SKM-1 treated with dmso at 0.1 percent for 144 hours (cell line): ENCODE measurements at regions not wholly inside any gene's neighbourhood (a gene's known extent, or its start where the extent isn't known, plus 50 kb on each side); places are given as distances from the start of the nearest gene placed in this dataset.
"Not testable (repeated sequence)": the region's sequence is repeated elsewhere in the genome, so short reads cannot be mapped to it uniquely, and the experiment has no call there.

Source experiments
- DNase-seq: peaks from one replicate; lab custom pipeline; 2025; ENCODE audit not compliant: unreplicated experiment; lab: John Stamatoyannopoulos, UW

DNA sequence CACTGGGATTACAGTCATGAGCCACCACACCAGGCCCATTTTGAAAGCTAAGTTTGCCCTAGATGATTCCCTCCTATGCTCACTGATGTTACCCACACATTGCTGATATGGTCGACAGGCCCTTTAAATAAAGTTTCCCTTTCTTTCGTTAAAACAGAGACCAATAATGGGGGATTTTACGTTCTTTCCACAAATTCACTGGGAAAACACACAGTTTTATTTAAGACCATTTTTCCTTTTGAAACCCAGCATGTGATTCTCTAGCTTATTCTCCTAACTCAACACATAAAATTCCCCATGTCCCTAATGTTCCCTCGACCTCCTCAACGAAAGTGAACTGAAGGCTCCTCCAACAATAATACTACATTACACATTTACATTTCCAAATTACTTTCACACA, 223.2 kb downstream of the ANAPC1 start:
- no peak for DNase-seq

DNA sequence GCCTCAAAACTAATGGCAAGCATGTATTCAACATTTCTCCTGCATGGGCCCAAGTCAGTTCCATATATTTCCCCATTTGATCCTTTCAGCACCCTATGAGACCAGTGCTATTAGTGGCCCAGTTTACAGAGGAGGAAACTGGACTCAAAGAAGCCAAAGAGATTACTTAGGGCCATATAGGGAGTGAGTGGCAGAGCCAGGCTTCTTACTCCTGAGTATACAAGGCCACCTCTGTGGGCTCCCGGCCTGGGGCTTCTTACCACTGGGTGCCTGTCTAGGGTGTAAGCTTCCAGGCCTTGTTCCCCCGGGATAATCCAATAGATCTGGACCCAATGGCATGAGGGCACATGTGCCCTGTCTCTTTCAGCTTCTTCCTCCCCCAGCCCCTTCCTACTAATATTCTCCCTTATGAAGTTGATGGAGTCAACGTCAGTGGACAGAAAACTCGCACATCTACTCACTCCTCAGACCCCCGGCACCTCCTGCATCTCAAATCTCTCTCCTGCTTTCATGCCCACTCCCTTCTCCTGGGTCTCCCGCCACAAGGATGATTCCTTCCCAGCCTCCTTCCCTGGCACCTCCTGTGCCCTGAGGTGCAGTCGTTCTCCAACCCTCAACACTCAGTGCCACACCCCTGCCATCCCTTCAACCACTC, 222.6 kb downstream of the ANAPC1 start:
- no peak for DNase-seq

DNA sequence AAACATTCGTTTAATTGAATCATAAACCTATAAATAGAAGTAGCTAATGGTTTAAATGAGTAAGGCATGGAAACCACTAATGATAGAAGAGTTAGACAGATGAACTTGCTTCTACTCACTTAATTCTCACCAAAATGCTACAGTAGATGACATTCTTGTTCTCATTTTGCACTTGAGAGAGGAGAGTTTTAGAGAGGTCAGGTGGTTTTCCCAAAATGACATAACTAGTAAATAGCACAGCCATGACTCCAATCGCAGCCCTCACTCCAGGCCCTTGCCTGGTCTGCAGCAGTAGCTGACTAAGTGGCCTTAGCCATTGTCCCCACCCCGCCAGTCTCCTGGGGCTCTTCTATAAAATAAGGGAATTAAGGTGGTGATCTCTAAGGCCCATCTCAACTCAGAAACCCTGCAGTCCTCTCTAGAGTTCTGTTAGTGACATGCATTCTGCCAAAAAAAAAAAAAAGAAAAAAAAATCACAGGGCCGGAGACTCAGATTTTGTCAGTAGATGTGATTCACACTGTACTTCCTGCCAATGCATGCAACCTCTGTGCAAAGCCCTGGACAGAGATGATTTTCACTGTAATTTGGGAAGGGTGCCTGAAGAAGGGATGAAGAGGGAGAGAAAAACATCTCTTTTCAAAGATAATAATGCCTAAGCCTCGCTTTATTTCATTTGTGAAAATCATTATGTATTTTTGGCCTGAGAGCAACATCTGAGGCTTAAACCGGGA, 221.8 kb downstream of the ANAPC1 start:
- DNase-seq, result no peak

DNA sequence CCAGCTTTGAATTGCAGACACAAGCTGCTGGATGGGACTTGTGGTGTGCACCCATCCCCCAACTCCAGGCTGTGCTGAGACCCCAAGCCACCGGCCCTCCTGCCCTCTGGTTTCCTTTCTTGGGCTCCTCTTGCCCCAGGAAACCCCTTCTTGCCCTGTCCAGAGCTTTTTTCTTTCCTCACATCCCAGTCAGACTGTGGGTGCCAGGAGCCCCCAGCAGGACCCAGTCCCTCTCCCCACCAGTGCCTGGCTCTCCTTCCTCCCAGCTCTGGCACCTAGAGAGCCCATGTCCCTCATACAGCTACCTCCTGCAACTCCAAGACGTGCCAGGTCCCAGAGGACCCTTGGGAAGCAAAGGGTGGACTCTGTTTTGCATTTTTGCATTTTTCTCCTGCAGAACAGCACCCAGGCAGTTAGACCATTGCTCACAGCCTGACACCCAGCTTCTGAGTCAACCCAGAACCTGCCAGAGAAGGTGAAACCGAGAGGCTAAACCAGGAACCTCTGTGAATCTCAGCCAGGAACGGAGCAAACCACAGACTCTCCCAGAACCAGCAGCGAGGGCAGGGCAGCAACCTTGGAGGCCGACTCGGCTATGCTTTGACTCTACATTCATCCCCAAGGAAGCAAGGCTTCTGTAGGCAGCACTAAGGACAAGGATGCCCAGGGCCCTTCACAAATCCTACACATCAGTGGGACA, 221.1 kb downstream of the ANAPC1 start:
- DNase-seq, result no peak

DNA sequence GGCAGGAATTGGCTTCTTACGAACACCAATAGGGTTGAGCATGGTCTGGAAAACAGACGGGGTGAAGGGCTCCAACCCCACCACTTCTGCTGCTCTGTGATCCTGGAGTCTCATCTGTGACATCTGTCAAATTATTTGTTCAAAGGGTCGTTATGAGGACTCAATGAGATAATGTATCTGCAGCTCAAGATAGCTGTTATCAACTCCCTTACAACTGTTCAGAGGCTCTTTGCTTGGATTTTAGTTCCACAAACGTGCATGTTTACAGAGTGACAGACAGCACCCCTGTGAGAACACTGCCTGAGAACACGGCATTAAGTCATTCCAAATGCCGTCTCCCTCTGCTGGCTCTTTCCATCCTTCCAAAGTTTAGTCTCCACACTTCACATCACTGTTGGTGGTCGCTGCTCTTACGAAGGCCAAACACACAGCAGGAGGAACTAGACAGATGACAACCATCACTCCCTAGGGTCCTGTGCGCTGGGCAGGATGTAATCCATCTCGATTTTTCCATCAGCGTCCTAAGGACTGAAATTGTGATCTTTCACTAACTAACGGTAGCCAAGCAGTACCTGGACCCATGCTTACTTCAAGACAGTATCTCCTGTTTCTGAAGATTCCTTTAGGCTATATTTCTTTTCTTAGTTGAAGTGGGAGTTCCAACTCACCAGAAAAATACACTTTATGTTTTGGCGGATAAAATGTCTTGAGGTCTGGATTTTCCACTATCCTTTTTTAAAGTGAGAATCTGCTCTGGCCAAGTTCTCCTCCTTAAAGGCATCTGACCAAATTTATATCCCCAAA, 220.3 kb downstream of the ANAPC1 start:
- no peak for DNase-seq

DNA sequence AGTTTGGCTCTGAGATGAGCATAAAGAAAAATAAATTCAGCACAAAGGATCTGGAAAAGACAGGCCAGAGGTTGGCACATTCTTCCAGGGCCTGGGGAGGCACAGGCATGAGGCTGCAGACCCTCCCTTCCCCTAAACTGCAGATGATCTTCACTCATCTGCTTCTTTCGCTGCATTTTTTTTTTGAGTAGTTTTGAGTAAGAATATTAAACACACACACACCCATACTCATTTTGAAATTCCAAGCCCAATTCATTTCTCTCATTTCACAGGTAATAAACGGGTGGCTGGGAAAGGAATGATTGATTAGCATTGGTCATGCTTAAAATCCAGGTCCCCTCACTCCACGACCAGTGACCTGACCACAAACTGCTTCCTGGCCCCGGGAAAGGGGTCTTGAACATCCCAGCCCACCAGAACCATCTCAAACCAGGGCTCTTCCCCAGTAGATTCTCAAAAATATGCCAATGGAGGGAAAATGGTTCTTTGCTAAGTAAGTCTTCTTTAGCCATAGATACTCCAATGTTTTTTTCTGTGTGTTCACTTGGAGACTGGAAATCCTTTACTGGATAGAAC, 219.6 kb downstream of the ANAPC1 start:
- DNase-seq, result no peak

DNA sequence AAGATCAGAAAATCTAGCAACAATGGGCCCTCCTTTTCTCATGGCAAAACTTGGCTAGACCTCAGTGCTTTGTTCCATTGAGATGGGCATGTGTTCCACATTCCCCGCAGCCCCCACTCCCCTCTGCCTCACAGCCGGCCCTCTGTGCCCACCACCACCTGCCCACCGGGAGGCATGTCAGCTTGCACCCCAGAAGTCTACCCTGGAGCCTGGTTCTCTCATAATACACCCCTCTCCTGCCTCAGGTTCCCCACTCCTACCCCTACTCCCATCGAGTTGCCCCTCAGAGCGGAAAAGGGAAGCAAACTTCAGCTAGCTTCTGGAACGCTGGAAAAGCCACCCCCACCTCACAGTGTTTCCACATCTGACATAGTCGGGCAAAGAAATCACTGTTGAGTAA, 219.0 kb downstream of the ANAPC1 start:
- DNase-seq, result no peak

DNA sequence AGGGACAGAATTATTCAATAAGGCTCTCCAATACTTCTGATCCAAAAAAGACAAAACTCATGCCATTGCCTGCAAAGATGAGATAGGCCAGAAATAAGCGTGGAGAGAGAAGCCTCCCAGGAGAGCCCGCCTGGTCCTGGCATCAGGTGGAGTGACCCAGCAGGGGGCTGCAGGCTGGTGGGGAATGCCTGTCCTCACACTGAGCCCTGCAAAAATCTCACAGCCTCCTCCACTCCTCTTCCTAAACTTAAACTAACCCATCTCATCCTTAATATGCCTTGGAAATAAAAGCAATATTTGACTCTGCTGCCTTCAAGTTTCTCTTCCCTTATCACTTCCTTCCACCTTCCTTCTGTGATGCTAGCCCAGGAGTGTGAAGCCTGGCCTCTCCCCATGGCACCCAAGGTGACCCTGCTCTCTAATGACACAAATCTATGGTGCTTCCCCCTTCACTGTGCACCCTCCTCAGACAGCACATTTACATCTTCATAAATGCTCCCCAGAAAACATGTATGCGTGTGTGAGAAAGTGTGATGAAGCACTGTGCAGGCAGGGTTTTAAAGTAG, 218.4 kb downstream of the ANAPC1 start:
- DNase-seq, result peak; percentile 15

DNA sequence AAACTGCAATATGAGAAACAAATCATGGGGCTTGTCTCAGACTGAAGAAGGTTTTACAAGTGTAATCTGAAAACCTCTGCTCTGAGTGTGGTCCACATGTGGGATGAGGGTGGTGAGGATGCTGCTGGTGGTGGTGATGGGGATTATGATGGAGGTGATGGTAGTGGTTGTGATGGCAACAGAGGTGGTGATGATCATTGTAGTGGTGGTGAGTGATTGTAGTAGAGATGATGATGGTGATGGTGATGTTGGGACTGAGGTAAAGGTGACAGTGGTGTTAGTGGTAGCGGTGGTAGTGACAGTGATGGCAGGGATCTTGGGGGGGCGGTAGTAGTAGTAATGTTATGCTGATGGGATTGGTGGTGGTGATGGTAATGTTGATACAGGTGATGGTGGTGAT, 217.8 kb downstream of the ANAPC1 start:
- DNase-seq, result no peak

DNA sequence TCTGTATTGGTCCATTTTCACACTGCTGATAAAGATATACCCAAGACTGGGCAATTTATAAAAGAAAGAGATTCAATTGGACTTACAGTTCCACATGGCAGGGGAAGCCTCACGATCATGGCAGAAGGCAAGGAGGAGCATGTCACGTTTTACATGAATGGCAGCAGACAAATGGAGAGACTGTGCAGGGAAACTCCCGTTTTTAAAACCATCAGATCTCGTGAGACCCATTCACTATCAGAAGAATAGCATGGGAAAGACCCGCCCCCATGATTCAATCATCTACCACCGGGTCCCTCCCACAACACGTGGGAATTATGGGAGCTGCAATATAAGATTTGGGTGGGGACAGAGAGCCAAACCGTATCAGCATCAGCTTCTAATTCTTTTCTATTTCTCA, 217.0 kb downstream of the ANAPC1 start:
- no peak for DNase-seq

DNA sequence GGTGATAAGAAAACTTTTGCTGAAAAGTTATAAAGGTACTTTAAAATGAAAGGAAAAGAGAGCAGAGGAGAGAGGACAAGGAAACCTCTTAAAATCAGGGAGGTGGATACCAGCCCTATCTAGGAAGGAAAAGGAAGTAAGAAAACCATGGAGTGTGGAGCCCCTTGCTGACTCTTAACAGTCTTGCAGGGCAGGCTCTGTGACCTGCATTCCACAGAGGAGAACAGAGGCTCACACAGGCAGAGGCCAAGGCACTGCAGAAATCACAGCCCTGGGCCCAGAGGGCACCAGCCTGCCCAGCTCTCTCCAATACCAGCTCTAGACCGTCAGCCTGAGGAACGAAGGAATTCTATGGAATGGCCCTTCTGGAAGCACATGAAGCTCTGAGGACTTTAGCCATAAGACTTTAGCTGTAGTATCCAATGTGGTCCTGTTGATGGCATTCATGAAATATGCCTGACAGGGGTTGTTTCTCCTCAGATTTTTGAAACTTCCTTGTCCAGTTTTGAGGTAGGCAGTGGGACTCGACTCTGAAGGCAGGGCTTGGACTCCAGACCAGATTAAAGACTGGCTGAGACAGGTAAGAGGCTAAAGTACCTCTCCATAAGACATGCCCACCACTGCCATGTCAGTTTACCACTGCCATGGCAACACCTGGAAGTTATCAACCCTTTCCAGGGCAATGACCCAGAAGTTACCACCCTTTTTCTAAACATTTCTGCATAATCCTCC, 216.3 kb downstream of the ANAPC1 start:
- peak; percentile 50 for DNase-seq

DNA sequence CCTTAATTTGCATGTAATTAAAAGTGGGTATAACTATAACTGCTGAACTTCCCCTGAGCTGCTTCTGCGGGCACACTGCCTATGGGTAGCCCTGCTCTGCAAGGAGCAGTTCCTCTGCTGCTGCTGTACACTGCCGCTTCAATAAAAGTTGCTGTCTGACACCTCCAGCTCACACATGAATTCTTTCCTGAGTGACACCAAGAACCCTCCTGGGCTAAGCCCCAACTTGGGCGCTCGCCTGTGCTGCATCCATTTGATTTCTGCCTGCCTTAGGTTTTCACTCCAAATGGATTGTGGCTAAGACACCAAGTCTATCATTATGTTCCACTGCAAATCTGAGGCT, 215.7 kb downstream of the ANAPC1 start:
- DNase-seq, result no peak

DNA sequence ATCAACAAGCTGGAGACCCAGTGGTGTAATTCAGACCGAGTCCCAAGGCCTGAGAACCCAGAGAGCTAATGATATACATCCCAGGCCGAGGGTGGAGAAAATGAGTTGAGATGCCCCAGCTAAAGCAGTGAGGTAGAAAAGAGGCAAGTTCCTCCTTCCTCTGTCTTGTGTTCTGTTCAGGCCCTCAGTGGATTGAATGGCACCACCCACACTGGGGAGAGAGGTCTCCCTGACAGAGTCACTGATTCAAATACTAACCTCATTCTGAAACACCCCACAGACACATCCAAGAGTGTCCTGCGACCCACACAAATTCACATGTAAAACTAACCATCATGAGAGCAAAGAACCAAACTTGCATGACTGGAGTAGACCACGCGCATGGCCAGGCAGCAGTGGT, 215.3 kb downstream of the ANAPC1 start:
- DNase-seq, result no peak

DNA sequence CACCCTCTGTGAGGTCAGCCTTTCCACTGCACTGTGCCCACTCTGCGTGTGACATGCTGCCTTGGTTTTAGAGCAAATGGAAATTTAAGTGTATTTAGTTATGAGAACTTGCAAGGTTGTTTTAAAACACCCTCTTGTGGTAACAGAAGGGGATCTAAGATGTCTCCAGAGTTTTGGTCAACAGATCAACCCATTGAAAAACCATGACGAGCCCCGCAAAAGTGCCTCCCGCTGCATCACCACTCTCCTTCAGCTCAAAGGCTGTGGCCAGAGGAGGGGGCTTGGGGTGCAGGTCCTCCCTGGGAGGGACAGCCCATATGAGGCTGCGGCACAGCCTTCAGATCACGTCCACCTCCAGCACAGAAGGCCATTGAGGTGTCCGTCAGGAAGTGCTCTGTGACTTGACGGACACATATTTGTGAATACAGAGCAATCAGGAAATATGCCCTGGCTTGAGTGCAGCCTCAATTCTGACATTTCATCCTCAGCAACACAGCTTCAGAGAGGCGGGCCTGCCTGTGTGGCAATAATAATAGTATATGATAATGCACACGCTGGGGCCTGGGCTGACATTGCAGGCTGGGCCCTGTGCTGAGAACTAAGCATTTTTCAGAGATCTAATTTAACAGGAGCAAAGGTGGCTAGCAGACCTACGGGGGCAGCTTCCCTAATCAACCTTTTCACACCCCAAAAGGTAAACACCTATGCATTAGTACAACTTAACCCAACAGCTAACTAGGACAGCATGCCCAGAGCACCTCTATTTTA, 213.9 kb downstream of the ANAPC1 start:
- DNase-seq, result no peak

DNA sequence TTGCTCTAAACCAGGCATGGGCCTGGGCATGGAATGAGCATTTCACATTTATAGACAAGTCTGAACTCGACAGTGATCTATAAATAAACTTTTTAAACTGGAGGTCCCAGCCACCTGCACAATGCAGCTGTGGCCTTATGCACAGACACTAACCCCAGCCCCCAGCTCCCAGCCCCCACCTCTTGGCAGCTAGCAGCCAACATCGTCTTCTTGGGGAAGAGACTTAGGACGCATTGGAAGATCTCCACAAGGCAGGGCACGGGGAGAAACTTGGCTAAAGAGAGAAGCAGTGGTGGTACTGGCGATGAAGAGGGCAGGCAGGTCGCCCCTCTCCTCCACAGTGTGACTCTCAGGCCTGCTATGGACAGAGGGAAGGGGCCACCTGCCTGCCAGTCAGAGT, 213.2 kb downstream of the ANAPC1 start:
- no peak for DNase-seq

DNA sequence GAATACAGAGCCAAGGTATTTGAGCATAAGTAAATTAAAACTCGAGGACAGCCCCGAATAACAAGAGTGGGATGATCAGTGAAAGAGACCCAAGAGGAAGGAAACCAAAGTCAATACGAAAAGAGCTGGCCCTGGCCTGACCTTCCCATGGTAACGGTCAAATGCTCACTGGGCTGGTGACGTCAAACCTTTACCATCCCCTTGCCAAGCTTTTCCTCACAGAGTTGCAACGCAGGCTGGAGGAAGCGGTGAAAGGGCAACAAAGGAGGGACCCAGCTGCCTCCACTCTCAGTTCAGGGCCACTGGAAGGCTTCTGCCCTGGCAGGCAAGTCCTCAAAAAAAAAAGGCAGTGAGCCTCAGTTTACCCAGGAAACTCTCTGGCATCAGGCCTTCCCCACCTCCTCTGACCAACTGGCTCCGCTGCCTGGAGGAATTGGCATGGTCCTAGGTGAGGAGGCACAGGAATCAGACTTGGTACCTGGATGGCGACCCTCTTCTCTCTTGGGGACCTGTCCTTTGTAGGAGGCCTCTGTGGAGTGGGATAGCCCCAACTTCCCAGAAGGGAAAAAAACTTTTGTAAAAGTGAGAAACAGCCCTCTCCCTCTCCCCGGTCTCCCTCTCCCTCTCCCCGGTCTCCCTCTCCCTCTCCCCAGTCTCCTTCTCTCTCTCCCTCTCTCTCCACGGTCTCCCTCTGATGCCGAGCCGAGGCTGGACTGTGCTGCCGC, 212.4 kb downstream of the ANAPC1 start:
- DNase-seq, result peak; percentile 91

DNA sequence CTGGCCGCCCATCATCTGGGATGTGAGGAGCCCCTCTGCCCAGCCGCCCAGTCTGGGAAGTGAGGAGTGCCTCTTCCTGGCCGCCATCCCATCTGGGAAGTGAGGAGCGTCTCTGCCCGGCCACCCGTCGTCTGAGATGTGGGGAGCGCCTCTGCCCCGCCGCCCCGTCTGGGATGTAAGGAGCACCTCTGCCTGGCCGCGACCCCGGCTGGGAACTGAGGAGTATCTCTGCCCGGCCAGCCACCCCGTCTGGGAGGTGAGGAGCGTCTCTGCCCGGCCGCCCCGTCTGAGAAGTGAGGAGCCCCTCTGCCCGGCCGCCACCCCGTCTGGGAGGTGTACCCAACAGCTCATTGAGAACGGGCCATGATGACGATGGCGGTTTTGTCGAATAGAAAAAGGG, 211.4 kb downstream of the ANAPC1 start:
- not testable (repeated sequence) for DNase-seq

DNA sequence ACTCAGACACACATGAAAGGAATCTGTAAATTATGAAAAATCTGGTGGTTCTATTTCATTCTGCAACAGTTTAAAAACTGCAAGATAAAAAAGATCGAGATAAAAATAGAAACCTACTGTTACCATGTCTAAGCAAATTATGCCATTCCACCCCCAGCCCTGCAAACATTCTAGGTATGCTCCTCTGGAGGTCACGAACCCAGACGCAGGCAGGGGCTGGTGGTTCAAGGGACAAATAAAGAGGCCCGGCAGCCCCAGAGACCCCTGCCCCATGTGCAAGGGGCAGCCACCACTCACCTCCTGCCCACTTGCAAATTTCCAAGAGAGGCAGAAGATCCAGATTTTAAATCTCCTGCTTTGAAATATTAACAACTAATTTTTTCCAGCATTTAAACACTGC, 210.5 kb downstream of the ANAPC1 start:
- no peak for DNase-seq
